ENCODE measurements at regions not wholly inside any gene's neighbourhood (a gene's known extent, or its start where the extent isn't known, plus 50 kb on each side); places are given as distances from the start of the nearest gene placed in this dataset.

DNA sequence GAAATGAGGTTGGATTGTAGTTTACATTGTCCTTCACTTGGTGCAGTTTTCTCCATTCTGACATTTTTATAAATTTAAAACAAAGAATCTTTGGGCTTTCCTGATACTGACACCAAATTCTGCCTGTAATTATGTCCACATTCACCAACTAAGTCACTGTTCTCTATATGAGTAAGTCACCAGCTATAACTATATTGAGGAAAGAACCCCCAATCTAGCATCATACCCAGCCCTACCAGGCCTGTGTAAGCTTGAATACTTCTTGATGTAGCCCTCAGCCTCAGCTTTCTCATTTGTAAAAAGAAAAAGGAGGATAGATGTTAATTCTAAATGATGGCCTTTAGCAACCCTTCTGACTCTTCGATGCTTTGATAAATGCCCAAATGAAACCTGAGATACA is 112.7 kb upstream of the FST start:
- no peaks in the 10 kb centered on the region for H3K36me3 Mint-ChIP-seq
- DNase-seq = no peak
- no peaks in the 10 kb centered on the region for H3K9me3 Mint-ChIP-seq
- Histone ChIP-seq H3K4me3 (ENCODE audit: control insufficient read depth in 1 of 2, extremely low read depth in 1 of 2, low read length in 1 of 2) (no peak overlapping the region), H3K27me3 (replicated peaks in 1 of 2; ENCODE audit: control insufficient read depth in 2 of 2, extremely low read depth in 1 of 2, insufficient read depth in 2 of 2, low read length in 1 of 2) (no peaks in the 10 kb centered on the region), H3K4me1 (ENCODE audit: control insufficient read depth in 1 of 2, extremely low read depth in 1 of 2, insufficient read depth in 2 of 2, low read length in 2 of 2) (no peaks in the 10 kb centered on the region), H3K27ac (ENCODE audit: low read length) (no peak overlapping the region), H3K36me3 (ENCODE audit: control insufficient read depth in 2 of 2, extremely low read depth in 1 of 2, insufficient read depth in 1 of 2, low read length in 1 of 2) (no peaks in the 10 kb centered on the region), H3K9me3 (no peaks in the 10 kb centered on the region)
- ChIA-PET POLR2A (no interaction called here), CTCF (no interaction called here)
- no peak overlapping the region for H3K27ac Mint-ChIP-seq
- H3K4me3 Mint-ChIP-seq = no peak overlapping the region
- H3K4me1 Mint-ChIP-seq = no peaks in the 10 kb centered on the region
- WGBS (ENCODE audit: insufficient coverage) = no CpG with 5 or more reads among the region's 1 CpG
- ATAC-seq (replicated peaks in 1 of 4) = no peak
- peaks cover 0 to 12% of the 10 kb centered on the region in 2 donors for H3K27me3 Mint-ChIP-seq

DNA sequence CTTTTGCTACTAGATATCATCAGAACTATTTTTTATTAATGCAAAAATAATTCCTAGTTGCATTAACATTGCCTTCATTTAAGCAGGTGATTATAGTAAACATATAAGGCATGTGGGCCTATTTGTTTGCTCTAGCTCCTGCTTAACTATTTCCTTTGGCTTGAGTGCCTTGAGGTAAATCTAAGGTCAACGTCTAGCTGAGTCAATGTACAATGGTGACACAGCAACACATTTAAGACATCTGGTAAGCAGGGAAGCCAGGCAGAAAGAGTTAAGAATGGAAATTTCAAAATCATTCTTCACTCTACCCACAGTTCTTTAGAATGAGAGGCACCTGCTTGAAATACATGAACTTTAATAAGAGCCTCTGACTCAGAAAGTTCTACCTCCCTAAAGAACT is 111.9 kb upstream of the FST start:
- WGBS (ENCODE audit: insufficient coverage) = no CpG with 5 or more reads among the region's 1 CpG
- no peaks in the 10 kb centered on the region for H3K9me3 ChIP-seq
- Mint-ChIP-seq H3K4me1 (no peaks in the 10 kb centered on the region), H3K4me3 (no peak overlapping the region), H3K27me3 (peaks cover 0 to 12% of the 10 kb centered on the region in 2 donors), H3K27ac (no peak overlapping the region), H3K9me3 (no peaks in the 10 kb centered on the region), H3K36me3 (no peaks in the 10 kb centered on the region)
- DNase-seq (no peak), ATAC-seq (replicated peaks in 1 of 4) (no peak)
- no peaks in the 10 kb centered on the region for H3K4me1 ChIP-seq (ENCODE audit: control insufficient read depth in 1 of 2, extremely low read depth in 1 of 2, insufficient read depth in 2 of 2, low read length in 2 of 2)
- H3K36me3 ChIP-seq (ENCODE audit: control insufficient read depth in 2 of 2, extremely low read depth in 1 of 2, insufficient read depth in 1 of 2, low read length in 1 of 2) = no peaks in the 10 kb centered on the region
- no peak overlapping the region for H3K4me3 ChIP-seq (ENCODE audit: control insufficient read depth in 1 of 2, extremely low read depth in 1 of 2, low read length in 1 of 2)
- POLR2A ChIA-PET = no interaction called here
- H3K27me3 ChIP-seq (replicated peaks in 1 of 2; ENCODE audit: control insufficient read depth in 2 of 2, extremely low read depth in 1 of 2, insufficient read depth in 2 of 2, low read length in 1 of 2) = no peaks in the 10 kb centered on the region
- H3K27ac ChIP-seq (ENCODE audit: low read length) = no peak overlapping the region
- CTCF ChIA-PET = no interaction called here

GRCh38 chr5:53368966-53369605 is 111.3 kb upstream of the FST start:
- H3K4me1 Mint-ChIP-seq = no peaks in the 10 kb centered on the region
- no CpG with 5 or more reads among the region's 2 CpGs for WGBS (ENCODE audit: insufficient coverage)
- Histone ChIP-seq H3K27me3 (replicated peaks in 1 of 2; ENCODE audit: control insufficient read depth in 2 of 2, extremely low read depth in 1 of 2, insufficient read depth in 2 of 2, low read length in 1 of 2) (no peaks in the 10 kb centered on the region), H3K27ac (ENCODE audit: low read length) (no peak overlapping the region), H3K4me1 (ENCODE audit: control insufficient read depth in 1 of 2, extremely low read depth in 1 of 2, insufficient read depth in 2 of 2, low read length in 2 of 2) (no peaks in the 10 kb centered on the region), H3K4me3 (ENCODE audit: control insufficient read depth in 1 of 2, extremely low read depth in 1 of 2, low read length in 1 of 2) (no peak overlapping the region), H3K36me3 (ENCODE audit: control insufficient read depth in 2 of 2, extremely low read depth in 1 of 2, insufficient read depth in 1 of 2, low read length in 1 of 2) (no peaks in the 10 kb centered on the region), H3K9me3 (no peaks in the 10 kb centered on the region)
- H3K4me3 Mint-ChIP-seq = no peak overlapping the region
- peaks cover 0 to 12% of the 10 kb centered on the region in 2 donors for H3K27me3 Mint-ChIP-seq
- no peak for ATAC-seq (replicated peaks in 1 of 4)
- no peaks in the 10 kb centered on the region for H3K9me3 Mint-ChIP-seq
- ChIA-PET CTCF (interaction anchor here in 1 of 2 donors (0.5 kb wide), 1 partner anchor 426 kb away, joined by 3 read pairs; no protein-coding TSS in a partner anchor), POLR2A (no interaction called here)
- H3K36me3 Mint-ChIP-seq = no peaks in the 10 kb centered on the region
- no peak for DNase-seq
- no peak overlapping the region for H3K27ac Mint-ChIP-seq

GRCh38 chr5:53369681-53370080 is 110.7 kb upstream of the FST start:
- 100% methylated on average over 1 of the region's 3 CpGs for WGBS (ENCODE audit: insufficient coverage)
- DNase-seq = no peak
- no peaks in the 10 kb centered on the region for H3K36me3 ChIP-seq (ENCODE audit: control insufficient read depth in 2 of 2, extremely low read depth in 1 of 2, insufficient read depth in 1 of 2, low read length in 1 of 2)
- ChIA-PET POLR2A (no interaction called here), CTCF (interaction anchor here in 1 of 2 donors (0.5 kb wide), 1 partner anchor 426 kb away, joined by 3 read pairs; no protein-coding TSS in a partner anchor)
- H3K4me1 ChIP-seq (ENCODE audit: control insufficient read depth in 1 of 2, extremely low read depth in 1 of 2, insufficient read depth in 2 of 2, low read length in 2 of 2) = no peaks in the 10 kb centered on the region
- Mint-ChIP-seq H3K36me3 (no peaks in the 10 kb centered on the region), H3K27ac (no peak overlapping the region), H3K27me3 (peaks cover 0 to 12% of the 10 kb centered on the region in 2 donors), H3K9me3 (no peaks in the 10 kb centered on the region), H3K4me3 (no peak overlapping the region), H3K4me1 (no peaks in the 10 kb centered on the region)
- H3K9me3 ChIP-seq = no peaks in the 10 kb centered on the region
- H3K27ac ChIP-seq (ENCODE audit: low read length) = no peak overlapping the region
- no peaks in the 10 kb centered on the region for H3K27me3 ChIP-seq (replicated peaks in 1 of 2; ENCODE audit: control insufficient read depth in 2 of 2, extremely low read depth in 1 of 2, insufficient read depth in 2 of 2, low read length in 1 of 2)
- no peak overlapping the region for H3K4me3 ChIP-seq (ENCODE audit: control insufficient read depth in 1 of 2, extremely low read depth in 1 of 2, low read length in 1 of 2)
- no peak for ATAC-seq (replicated peaks in 1 of 4)

DNA sequence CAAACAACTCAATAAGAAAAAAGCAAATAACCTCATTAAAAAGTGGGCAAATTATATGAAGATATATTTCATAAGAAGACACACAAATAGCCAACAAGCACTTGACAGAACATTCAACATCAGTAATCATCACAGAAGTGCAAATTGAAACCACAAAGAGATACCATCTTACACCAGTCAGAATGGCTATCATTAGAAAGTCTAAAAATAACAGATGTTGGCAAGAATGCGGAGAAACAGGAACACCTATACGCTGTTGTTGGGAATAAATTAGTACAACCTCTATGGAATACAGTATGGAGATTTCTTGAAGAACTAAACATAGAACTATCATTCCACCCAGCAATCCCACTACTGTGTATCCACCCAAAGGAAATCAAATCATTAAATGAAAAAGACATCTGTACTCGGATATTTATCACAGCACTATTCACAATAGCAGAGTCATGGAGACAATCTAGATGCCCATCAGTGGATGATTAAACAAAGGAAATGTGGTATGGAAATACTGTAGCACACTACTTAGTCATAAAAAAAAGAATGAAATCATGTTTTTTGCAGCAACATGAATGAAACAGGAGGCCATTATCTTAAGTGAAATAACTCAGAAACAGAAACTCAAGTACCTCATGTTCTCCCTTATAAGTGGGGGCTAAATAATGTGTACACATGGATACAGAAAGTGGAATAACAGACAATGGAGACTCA is 106.8 kb upstream of the FST start:
- POLR2A ChIA-PET = no interaction called here
- Mint-ChIP-seq H3K27ac (no peak overlapping the region), H3K4me3 (no peak overlapping the region), H3K9me3 (no peaks in the 10 kb centered on the region), H3K27me3 (peaks cover 0 to 4% of the 10 kb centered on the region in 2 donors), H3K36me3 (no peaks in the 10 kb centered on the region), H3K4me1 (no peaks in the 10 kb centered on the region)
- Histone ChIP-seq H3K4me1 (ENCODE audit: control insufficient read depth in 1 of 2, extremely low read depth in 1 of 2, insufficient read depth in 2 of 2, low read length in 2 of 2) (no peaks in the 10 kb centered on the region), H3K4me3 (ENCODE audit: control insufficient read depth in 1 of 2, extremely low read depth in 1 of 2, low read length in 1 of 2) (no peak overlapping the region), H3K27me3 (replicated peaks in 1 of 2; ENCODE audit: control insufficient read depth in 2 of 2, extremely low read depth in 1 of 2, insufficient read depth in 2 of 2, low read length in 1 of 2) (no peaks in the 10 kb centered on the region), H3K9me3 (no peaks in the 10 kb centered on the region), H3K27ac (ENCODE audit: low read length) (no peak overlapping the region), H3K36me3 (ENCODE audit: control insufficient read depth in 2 of 2, extremely low read depth in 1 of 2, insufficient read depth in 1 of 2, low read length in 1 of 2) (no peaks in the 10 kb centered on the region)
- CTCF ChIA-PET = no interaction called here
- WGBS (ENCODE audit: insufficient coverage) = no CpG with 5 or more reads among the region's 3 CpGs
- DNase-seq = no peak
- ATAC-seq (replicated peaks in 1 of 4) = no peak

DNA sequence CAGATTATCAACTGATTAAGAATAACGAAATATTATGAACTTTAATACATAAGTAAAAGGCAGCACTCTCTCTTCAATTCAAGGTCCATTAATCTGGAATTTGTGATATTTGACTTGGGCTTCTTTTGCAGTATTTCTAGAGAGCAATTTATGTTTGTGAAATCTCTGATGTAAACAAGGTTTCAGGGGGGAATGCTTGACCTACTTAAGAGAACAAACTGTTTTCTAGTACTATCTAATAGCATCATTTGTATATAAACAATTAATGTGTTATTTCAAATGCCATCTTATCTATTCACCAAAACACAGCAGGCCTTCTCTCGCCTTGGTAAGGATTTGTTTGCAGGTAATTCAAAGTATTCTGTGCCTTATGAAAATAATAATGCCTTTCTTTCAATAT is 103.6 kb upstream of the FST start:
- ChIA-PET CTCF (interaction anchor here in 1 of 2 donors (0.6 kb wide), 1 partner anchor 72 kb away, joined by 4 read pairs; no protein-coding TSS in a partner anchor), POLR2A (no interaction called here)
- no peaks in the 10 kb centered on the region for H3K4me1 ChIP-seq (ENCODE audit: control insufficient read depth in 1 of 2, extremely low read depth in 1 of 2, insufficient read depth in 2 of 2, low read length in 2 of 2)
- WGBS (ENCODE audit: insufficient coverage) = no CpG with 5 or more reads among the region's 2 CpGs
- H3K27me3 Mint-ChIP-seq = peaks cover 0 to 6% of the 10 kb centered on the region in 2 donors
- H3K9me3 ChIP-seq = no peaks in the 10 kb centered on the region
- H3K27ac Mint-ChIP-seq = no peak overlapping the region
- H3K4me1 Mint-ChIP-seq = no peaks in the 10 kb centered on the region
- no peak overlapping the region for H3K4me3 ChIP-seq (ENCODE audit: control insufficient read depth in 1 of 2, extremely low read depth in 1 of 2, low read length in 1 of 2)
- no peak overlapping the region for H3K4me3 Mint-ChIP-seq
- no peak overlapping the region for H3K27ac ChIP-seq (ENCODE audit: low read length)
- ATAC-seq (replicated peaks in 1 of 4) = no peak
- H3K36me3 ChIP-seq (ENCODE audit: control insufficient read depth in 2 of 2, extremely low read depth in 1 of 2, insufficient read depth in 1 of 2, low read length in 1 of 2) = no peaks in the 10 kb centered on the region
- H3K27me3 ChIP-seq (replicated peaks in 1 of 2; ENCODE audit: control insufficient read depth in 2 of 2, extremely low read depth in 1 of 2, insufficient read depth in 2 of 2, low read length in 1 of 2) = no peaks in the 10 kb centered on the region
- H3K9me3 Mint-ChIP-seq = no peaks in the 10 kb centered on the region
- no peaks in the 10 kb centered on the region for H3K36me3 Mint-ChIP-seq
- no peak for DNase-seq

Data from T-cell (primary cell).